Cerebellar cortex (tissue), 1 donor: ENCODE measurements at regions not wholly inside any gene's neighbourhood (a gene's known extent, or its start where the extent isn't known, plus 50 kb on each side); places are given as distances from the start of the nearest gene placed in this dataset.

ENCODE experiments used
- DNase-seq: peaks from one replicate; pipeline ENCODE4 v3.0.0-alpha.2; 2015; ENCODE audit warnings: low spot score

GRCh38 chr11:45347348-45348082 is 61.4 kb upstream of the SYT13 start:
- no peak for DNase-seq

GRCh38 chr11:45345491-45345890 is 59.4 kb upstream of the SYT13 start:
- no peak for DNase-seq

- no peak for DNase-seq
Measured at GRCh38 chr11:45344028-45344427, 57.9 kb upstream of the SYT13 start.

GRCh38 chr11:45343444-45343843 is 57.3 kb upstream of the SYT13 start:
- DNase-seq: no peak

GRCh38 chr11:45341372-45341771 is 55.2 kb upstream of the SYT13 start:
- no peak for DNase-seq

- peak; percentile 87 for DNase-seq
Measured at GRCh38 chr11:45339729-45340519, 53.8 kb upstream of the SYT13 start.

- DNase-seq: no peak
Measured at GRCh38 chr11:45337583-45338360, 51.6 kb upstream of the SYT13 start.

GRCh38 chr11:45336136-45336535 is 50.0 kb upstream of the SYT13 start:
- DNase-seq: no peak
